UCSD-AML1 (cell line): ENCODE measurements at regions not wholly inside any gene's neighbourhood (a gene's known extent, or its start where the extent isn't known, plus 50 kb on each side); places are given as distances from the start of the nearest gene placed in this dataset.

Experiments
- DNase-seq: peaks from one replicate; lab custom pipeline; 2025; ENCODE audit not compliant: unreplicated experiment; lab: John Stamatoyannopoulos, UW

DNA sequence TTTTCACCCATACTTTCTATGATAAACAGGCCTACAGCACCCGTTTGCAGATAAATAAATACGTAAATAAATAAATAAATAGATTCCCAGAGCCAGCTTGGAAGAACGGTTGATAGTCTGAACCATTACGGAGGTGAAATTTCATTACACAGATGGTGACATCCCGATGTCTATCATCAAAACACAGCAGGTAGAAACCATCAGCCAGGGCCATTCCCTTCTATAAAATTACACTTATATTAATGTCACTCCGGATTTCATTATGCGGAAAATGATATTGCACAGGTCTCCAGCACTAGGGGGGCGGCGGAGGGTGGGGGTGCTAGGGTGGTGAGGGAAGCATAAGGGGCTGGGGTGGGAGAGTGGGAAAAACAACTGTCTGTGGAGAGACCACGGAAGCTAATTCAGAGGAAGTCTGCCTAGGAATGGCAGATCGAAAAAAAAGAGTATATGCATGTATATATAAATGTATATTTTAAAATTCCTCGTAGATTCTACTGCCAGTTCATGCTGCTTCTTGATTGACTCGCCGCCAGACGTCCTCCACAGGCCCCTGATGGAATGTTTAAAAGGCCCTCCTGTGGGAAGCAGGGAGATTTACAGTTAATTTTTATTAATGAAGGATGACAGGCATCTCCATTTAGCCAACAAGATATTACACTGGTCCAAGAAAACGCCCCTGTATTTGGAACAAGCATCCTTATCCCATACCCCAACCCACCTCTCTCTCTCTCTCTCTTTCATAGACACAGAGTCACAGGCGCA, 1906.0 kb upstream of the PIK3C3 start:
- DNase-seq: no peak

DNA sequence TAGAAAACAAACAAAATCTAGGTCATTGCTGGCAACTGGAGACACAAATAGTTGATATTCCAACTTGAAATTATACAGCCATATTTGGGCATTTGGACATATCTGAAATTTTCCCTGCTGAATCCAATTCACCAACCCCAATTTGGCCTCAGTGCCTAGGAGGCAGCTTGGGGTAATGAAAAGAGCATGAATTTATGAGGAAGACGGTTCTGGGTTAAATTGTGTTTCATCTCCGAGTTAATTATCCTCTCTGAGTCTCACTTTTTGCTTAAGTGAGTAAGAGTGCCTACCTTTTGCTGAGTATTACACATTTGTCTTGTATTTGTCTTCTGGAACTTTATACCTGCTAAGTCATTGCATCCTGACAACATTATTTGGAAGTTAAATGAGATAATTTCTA, 1906.8 kb upstream of the PIK3C3 start:
- no peak for DNase-seq

DNA sequence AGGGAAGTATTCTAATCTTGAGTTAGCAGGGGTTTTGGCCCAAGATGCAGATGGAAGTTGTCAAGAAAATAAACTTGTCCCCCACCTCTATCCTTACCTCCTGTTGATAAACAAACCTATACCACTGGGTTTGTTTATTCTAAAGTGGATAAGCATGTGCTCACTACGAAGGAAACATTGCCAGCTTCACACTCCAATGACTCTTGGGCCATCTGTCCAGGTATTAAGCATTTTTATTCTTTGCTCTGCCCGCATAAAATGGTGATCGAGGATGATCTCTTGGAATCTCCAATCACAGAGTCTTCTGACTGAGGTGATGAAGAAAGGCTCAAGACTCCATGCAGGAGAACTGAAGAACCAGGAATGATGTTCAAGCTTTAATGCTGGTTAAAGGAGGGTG, 1908.4 kb upstream of the PIK3C3 start:
- DNase-seq: no peak

DNA sequence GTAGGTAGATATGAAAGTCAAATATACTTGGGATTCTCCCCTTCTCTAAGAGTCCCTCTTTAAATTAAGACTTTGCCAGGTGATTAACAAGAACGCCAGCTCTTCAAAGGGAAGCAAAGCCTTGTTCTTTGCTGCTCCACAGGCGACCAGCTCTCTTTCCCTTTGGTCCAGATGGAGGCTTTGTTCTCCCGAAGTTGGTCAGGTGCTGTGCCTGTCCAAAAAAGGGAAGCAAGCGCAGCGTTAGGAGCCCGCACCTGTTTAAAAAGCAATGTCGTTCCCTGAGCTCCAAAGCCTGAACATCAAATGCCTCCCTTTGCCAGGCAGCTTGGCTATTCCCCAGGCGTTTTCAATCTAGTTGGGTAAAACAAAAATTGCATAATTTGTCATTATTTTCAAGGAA, 1913.1 kb upstream of the PIK3C3 start:
- no peak for DNase-seq

DNA sequence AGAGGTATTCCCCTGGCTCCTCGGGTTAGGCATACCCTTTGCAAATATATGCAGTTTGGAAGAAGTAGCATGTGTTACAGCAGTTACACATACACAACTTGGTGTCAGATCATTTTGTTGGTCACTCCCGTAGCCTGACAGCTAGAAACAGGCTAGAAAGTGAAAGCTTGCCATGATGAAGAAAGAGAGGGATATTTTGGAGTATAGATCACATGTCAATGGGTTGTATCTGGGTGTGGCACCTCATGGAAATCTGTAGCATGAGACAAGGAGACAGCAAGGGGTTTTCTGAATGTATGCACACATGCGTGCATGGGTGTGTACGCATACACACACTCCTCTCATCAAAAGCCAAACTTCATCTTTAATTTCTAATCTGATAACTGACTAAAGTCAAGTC, 1914.5 kb upstream of the PIK3C3 start:
- no peak for DNase-seq

DNA sequence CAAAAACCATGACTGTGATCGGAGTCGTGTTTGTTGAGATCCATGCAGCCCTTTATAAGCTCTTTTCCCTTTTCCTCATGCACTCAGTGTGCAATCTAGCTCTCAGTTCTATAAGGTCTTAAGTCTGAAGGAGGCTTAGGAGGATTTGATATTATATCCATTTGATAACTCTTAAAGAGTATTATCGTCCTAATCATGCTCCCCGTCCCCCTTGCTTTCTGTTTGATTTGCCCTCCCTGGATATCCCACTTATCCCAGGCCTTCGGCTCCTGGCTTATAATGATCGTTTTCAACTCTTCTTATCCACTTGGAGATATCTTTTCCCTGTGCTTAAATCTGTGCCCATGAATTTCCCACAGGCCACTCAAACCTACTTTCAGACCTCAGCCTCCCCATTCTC, 1917.7 kb upstream of the PIK3C3 start:
- no peak for DNase-seq

DNA sequence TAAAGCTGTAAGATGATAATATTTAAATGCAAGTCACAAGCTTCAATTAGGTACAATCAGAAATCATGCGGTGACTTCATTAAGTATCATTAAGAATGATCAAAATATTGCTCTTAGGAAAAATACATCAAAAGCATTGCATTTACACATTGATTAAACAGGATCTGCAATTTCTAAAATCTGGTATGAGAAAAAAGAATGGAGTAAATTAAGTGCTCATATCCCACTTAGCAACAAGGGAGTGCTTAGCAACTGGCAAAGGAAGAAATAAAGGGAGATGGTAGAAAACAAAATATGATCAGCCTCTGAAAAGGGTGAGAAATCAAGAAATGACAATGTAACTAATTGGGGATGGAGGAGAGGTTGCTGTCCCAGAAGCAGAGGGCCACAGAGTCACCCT, 1918.2 kb upstream of the PIK3C3 start:
- no peak for DNase-seq

DNA sequence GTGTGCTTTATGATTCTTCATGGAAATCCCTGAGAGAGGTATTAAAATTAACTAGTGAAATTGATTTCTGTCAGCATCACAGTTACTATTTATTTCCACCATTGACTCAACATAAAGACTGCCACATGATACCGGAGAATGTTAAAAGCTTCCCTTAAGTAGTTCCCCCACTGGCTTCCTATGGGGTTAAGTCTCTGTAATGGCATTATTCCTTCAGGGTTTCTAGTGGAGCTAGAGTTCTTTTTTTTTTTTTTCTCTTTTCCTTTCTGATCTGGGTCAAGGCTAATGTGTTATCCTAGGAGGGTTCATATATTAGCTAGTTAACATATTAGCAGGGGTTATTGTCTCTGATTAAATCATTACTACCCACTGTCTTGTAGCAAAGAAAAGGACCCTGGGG, 1919.1 kb upstream of the PIK3C3 start:
- DNase-seq: no peak

DNA sequence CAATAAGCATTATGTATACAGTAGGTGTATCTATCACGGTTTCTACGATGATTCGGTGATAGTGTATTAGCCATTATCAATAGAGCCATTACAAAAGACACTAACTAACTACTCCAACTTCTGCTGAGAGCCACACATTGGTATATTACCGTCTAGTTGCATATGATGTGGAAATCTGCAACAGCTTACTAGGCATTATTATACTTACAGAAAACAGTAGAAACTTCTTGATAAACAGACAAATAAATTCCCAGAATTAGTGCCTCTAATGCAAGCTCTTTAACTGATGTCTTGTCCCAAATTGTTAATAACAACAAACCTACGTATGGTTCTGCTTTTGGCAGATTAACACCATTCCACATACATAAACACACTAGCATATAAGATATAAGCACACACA, 1923.0 kb upstream of the PIK3C3 start:
- DNase-seq: no peak

DNA sequence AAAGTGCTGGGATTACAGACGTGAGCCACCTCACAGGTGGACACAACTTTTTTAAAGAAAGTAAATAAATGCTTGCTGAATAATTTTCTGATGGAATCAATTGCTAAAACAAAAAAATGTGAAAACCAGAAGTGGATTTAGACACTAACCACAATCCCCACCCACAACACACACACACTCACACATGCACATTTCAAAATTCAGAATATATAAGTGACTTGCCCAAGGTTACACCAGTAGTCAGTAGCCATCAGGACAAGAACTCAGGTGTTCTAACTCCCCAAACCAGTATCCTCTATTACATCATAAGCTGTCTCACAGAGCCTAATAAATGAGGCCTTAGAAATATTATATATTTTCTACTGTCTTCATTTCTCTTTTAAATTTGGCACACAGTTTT, 1923.6 kb upstream of the PIK3C3 start:
- DNase-seq: no peak

DNA sequence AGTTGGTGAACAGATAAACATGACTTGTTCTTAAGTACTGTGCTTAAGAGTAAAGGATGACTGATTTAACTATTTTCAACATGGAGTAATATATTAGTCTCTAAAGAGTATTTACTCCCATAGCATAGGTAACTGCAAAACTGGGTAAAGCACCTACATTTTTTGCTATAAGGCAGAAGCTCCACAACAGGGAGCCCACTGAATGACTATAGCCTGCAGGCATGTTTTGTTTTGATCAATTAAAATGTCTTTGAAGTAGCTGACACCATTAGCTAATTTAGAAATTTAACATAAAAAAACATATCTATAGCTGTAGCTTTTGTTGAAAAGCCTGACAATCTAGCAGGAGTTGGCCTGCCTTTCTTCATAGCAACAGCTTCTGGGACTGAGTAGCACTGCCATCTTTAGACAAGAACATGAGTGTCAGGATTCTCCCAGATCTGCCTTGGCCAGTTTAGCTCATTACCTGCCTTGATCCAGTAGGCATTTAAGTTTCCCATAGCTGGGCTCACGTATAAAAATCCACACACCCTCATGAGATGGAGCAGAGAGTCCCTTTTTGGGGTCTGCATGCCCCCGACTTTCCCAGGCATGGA, 1935.1 kb upstream of the PIK3C3 start:
- no peak for DNase-seq

DNA sequence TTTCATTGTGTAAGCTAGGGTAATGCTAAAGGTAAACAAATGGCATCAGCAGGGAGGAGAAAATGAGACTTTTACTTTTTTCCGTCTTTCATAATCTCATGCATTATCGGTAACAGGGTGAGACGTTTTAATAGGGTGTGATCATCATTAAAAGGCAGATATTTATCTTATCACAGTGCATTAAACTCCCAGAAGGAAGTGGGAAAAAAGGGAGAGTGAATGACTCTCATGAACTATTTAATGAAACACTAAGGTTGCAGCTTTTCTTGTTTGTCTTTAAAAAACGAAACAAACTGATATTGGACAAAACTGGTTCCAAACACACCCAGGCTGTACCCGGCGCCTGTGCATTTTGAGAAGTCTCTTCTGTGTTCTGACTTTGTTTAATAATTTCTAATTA, 1936.8 kb upstream of the PIK3C3 start:
- no peak for DNase-seq

DNA sequence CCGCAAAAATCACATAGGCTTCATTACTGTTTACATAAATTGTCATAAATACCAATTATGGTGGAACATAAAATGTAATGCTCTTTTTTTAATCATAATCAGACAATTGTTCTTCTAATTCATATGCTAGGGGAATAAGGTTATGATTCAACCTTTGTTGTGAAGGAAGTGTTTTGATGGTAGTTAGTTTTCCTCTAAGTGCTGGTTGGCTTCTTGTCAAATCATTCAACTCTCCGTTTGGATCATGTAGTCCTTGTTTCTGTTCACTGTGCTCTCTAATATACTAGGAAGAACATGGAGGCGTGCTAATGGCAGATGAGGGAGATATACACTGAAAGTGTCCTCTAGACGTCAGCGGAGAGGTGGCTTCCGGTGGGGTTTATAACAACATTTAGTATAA, 1938.0 kb upstream of the PIK3C3 start:
- no peak for DNase-seq

DNA sequence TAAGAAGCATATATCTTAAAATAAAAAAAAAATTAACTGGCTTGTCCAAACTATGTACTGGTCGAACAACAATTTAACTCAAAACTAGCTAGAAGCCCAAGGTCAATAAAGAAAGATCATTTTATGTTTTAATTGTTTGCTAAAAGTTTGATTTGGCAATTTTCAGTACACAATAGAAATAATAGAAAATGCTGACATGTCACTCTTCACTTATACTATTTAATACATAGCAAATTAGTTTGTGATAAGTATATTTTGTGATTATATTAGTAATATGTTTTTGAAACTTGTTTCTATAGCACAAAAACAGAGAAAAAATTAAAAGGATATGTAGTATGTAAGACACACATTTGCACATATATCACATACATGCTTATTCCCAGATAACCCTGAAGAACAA, 1938.6 kb upstream of the PIK3C3 start:
- no peak for DNase-seq

DNA sequence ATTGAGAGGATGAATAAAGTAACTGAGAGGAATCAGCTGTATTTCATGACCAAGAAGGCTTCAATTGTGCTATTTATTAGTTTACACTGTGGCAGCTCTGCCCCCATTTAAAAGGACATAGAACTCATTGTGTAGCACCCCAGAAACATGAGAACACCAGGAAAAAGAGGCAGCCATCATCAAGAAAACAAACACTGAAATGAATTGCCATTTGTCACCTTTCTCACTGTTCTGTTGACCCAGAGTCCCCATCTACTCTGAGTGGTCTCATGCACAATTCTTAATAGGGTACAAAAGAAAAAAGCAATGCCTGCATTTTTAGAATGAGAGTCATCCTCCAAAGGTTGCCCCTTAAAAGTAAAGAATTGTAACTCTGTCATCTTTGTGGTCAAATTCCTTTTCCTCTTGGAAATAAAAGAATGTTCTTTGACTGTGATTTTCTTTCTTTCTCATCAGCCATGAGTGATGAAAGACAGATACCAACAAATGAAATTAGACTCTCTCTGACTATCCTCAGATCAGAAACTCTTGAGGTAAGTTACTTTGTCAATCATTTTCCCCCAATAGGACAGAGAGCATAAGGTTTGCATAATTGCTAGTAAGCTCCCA, 1941.9 kb upstream of the PIK3C3 start:
- no peak for DNase-seq

DNA sequence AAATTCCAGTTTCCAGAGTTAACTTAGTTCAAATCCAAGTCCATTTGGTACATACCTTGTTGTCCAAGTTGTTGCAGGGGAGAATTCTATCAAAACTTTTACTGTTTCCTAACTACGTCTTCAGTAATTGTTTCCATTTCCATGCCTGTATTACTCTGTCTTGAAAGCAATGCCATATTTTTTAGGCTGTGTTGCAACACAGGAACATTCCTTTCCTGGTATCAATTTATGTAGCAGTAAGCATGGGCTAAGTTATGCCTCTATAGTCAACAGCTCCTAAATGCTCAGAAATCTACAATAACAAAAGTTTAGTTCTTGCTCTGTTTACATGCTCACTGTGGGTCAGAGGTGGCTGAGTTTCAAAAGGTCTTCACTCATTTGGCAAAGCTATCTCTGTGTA, 1943.8 kb upstream of the PIK3C3 start:
- no peak for DNase-seq

DNA sequence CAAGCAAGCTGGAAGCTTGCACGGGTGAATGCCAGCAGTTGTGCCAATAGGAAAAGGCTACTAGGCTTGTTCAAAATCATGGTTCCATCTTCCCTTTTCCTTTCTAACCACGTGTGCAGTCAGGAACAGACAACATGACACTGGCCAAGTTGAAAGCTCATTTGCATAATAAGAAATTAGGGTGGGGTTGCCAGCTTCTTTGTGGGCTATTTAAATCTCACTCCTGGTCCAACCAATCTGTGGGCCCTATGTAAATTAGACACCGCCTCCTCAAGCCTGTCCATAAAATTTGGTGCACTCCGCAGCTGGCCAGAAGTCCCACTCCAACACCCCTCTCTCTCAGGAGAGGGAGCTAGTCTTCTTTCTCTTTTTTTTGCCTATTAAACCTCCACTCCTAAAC, 1948.4 kb upstream of the PIK3C3 start:
- DNase-seq: no peak

DNA sequence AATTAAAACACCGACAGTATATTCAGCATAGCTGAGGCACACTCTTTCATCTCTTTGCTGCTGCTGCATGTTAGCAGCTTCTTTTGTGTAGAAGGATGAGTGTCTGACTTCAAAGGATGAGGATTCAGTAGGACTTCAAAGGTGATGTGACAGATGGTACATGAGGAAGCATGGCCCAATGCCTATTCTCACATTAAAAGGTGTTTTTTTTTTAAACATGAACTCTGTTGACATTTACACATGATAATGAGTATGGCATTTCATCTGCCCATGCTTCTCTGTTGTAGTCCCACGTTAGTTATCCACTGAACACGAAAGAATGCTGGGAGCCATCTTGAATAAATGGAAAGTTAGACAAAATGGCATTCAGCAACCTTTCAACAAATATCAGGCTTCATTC, 1950.8 kb upstream of the PIK3C3 start:
- no peak for DNase-seq

DNA sequence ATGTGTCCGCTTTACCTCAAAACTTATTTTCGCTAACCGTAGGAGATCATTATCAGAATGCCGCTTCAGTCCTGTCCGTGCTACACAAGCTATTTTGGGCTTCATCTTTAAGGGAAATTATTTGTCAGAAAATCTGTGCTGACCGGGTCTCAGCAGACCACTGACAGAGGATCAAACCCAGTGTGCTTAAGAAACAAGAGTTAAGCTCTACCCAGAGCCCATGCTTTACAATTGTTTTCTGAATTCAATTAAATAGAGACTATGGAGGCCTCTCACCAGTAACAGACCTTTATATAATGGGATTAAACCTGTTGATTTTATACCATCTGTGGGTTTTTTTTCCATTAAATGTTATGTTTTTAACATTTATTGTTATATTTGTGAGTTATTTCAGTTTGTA, 1956.7 kb upstream of the PIK3C3 start:
- no peak for DNase-seq

DNA sequence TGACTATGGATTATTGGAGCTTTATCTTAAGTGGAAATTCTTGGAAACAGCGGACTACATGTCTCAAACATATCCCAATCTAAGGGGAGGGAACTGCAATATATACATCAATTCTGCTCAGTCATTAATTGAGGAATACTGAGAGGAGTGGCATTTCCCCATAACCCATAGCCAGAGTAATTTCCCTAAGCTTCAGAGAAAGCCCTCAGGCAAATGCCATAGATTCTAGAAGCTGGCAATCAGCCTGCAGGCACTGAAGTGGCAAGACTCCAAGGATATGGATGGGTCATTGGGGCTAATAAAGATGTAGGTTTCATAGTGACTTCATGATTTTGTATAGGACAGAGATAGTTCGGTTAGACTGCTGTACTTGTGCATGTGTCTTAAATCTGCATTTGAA, 1960.5 kb upstream of the PIK3C3 start:
- DNase-seq: no peak

DNA sequence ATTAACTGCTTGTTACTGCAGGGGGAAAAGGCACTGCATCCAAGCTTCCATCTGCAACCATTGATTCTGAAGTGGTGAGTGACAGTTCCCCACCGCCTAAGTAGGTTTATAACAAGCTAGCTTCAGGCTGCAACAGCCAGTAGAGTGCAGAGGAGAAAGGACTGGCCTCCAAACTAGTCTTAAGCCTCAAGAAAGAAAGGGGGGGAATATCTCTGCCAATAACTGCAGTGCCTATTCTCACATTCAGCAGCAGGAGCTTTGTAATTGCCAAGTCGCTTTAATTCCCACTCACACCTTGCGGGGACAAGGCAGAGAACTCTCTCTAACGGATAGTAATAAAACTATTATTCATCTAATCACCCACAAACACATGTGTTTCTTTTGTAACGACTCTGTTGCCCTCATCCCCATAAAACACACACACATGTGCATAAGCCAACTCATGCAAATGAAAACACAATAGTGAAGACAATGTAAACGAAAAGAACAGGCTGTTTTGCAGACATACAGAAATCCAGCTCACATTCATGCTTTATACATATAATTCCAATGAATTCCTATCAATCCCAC, 1963.3 kb upstream of the PIK3C3 start:
- no peak for DNase-seq

DNA sequence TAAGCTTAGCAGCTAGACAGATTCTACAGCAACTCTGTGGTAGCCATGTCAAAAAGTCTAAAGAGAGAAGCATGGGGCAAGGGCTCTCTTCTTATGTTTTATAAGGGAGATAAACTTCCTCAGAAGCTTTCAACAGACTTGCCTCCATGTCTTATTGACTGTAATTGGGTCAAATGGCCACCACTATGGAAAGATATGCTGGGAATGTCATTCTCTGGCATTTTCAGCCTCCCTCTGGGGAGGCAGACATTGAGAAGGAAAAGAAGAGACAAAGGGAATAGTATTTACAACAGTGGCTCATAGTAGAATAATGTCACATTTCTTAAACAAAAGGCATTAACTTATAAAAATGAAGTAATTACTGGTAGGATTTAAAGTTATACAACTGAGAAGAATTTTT, 1964.5 kb upstream of the PIK3C3 start:
- DNase-seq: no peak
